ENCODE measurements at regions not wholly inside any gene's neighbourhood (a gene's known extent, or its start where the extent isn't known, plus 50 kb on each side); places are given as distances from the start of the nearest gene placed in this dataset.

- TF ChIP-seq CTCF (conservative IDR thresholded peaks at IDR 0.05; ENCODE audit: control insufficient read depth, insufficient read depth, low read depth, low read length): no peak
- no peak overlapping the region for H3K4me3 ChIP-seq (ENCODE audit: control insufficient read depth, low read depth, low read length)
- peak; percentile 7 for DNase-seq (ENCODE audit: low read depth)
Observed at GRCh38 chrX:20913760-20914159, 460.5 kb upstream of the CNKSR2 start.

- no peak overlapping the region for H3K4me3 ChIP-seq (ENCODE audit: control insufficient read depth, low read depth, low read length)
- DNase-seq (ENCODE audit: low read depth): peak; percentile 51
- TF ChIP-seq CTCF (conservative IDR thresholded peaks at IDR 0.05; ENCODE audit: control insufficient read depth, insufficient read depth, low read depth, low read length): no peak
Observed at GRCh38 chrX:20906571-20906970, 467.6 kb upstream of the CNKSR2 start.

GRCh38 chrX:20884565-20884964 is 489.7 kb upstream of the CNKSR2 start:
- H3K4me3 ChIP-seq (ENCODE audit: control insufficient read depth, low read depth, low read length): no peak overlapping the region
- no peak for TF ChIP-seq CTCF (conservative IDR thresholded peaks at IDR 0.05; ENCODE audit: control insufficient read depth, insufficient read depth, low read depth, low read length)
- no peak for DNase-seq (ENCODE audit: low read depth)

- no peak for DNase-seq (ENCODE audit: low read depth)
- no peak for TF ChIP-seq CTCF (conservative IDR thresholded peaks at IDR 0.05; ENCODE audit: control insufficient read depth, insufficient read depth, low read depth, low read length)
- no peak overlapping the region for H3K4me3 ChIP-seq (ENCODE audit: control insufficient read depth, low read depth, low read length)
Observed at GRCh38 chrX:20863649-20864048, 510.6 kb upstream of the CNKSR2 start.

GRCh38 chrX:20861113-20861512 is 513.1 kb upstream of the CNKSR2 start:
- no peak overlapping the region for H3K4me3 ChIP-seq (ENCODE audit: control insufficient read depth, low read depth, low read length)
- no peak for DNase-seq (ENCODE audit: low read depth)
- no peak for TF ChIP-seq CTCF (conservative IDR thresholded peaks at IDR 0.05; ENCODE audit: control insufficient read depth, insufficient read depth, low read depth, low read length)

GRCh38 chrX:20857746-20858145 is 516.5 kb upstream of the CNKSR2 start:
- DNase-seq (ENCODE audit: low read depth): peak; percentile 55
- H3K4me3 ChIP-seq (ENCODE audit: control insufficient read depth, low read depth, low read length): no peak overlapping the region
- no peak for TF ChIP-seq CTCF (conservative IDR thresholded peaks at IDR 0.05; ENCODE audit: control insufficient read depth, insufficient read depth, low read depth, low read length)

GRCh38 chrX:20838477-20838876 is 535.7 kb upstream of the CNKSR2 start:
- no peak for DNase-seq (ENCODE audit: low read depth)
- no peak overlapping the region for H3K4me3 ChIP-seq (ENCODE audit: control insufficient read depth, low read depth, low read length)
- no peak for TF ChIP-seq CTCF (conservative IDR thresholded peaks at IDR 0.05; ENCODE audit: control insufficient read depth, insufficient read depth, low read depth, low read length)

Data from fibroblast of mammary gland (primary cell).